ENCODE measurements at regions not wholly inside any gene's neighbourhood (a gene's known extent, or its start where the extent isn't known, plus 50 kb on each side); places are given as distances from the start of the nearest gene placed in this dataset.
"Not testable (repeated sequence)": the region's sequence is repeated elsewhere in the genome, so short reads cannot be mapped to it uniquely, and the experiment has no call there.

GRCh38 chr7:65453341-65454030 lies 79.8 kb downstream of the ZNF92 start:
- no peak for DNase-seq

- no peak for DNase-seq
Observed at GRCh38 chr7:65454469-65454868, 80.8 kb downstream of the ZNF92 start.

DNA sequence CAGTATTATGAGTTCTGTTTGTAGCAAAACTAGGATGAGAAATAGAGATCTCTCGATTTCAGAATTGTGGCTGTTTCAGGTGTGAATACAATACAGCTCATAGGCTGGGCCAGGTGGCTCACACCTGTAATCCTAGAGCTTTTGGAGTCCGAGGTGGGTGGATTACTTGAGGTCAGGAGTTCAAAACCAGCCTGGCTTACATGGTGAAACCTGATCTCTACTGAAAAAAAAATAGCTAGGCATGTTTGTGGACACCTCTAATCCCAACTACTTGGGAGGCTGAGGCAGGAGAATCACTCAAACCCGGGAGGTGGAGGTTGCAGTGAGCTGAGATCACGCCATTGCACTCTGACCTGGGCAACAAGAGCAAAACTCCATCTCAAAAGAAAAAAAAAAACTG lies 81.4 kb downstream of the ZNF92 start:
- DNase-seq, result not testable (repeated sequence)

GRCh38 chr7:65457705-65458104 lies 84.0 kb downstream of the ZNF92 start:
- DNase-seq, result no peak

- DNase-seq, result no peak
Observed at GRCh38 chr7:65459438-65459837, 85.8 kb downstream of the ZNF92 start.

- no peak for DNase-seq
Observed at GRCh38 chr7:65462148-65462716, 88.6 kb downstream of the ZNF92 start.

GRCh38 chr7:65463184-65463583 lies 89.5 kb downstream of the ZNF92 start:
- DNase-seq, result no peak

GRCh38 chr7:65469919-65470558 lies 96.4 kb downstream of the ZNF92 start:
- DNase-seq, result not testable (repeated sequence)

- no peak for DNase-seq
Observed at GRCh38 chr7:65471587-65471986, 97.9 kb downstream of the ZNF92 start.

DNA sequence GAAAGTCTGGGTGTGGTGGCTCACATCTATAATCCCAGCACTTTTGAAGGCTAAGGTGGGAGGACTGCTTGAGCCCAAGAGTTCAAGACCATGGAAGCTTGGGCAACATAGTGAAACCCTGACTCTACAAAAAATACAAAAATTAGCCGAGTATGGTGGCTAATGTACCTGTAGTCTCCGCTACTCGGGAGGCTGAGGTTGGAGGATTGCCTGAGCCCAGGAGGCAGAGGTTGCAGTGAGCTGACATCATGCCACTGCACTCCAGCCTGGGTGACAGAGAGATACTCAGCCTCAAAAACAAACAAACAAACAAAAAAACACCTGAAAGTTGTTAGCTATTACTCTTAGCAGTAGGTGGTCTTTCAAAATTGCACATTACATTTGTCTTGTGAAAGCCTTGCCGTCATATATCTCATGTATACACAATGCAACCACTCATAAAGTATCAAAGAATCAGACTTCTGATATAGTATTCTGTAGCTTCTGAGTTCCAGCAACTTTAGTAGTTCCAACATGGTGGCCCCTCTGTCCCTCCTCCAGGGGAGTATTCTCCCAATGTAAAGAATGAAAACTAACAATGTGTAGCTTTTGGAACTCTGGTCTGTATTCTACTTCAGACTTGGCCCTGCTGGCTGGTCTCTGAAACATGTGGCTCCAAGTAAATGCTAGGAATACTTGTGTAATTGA lies 101.5 kb downstream of the ZNF92 start:
- no peak for DNase-seq

DNA sequence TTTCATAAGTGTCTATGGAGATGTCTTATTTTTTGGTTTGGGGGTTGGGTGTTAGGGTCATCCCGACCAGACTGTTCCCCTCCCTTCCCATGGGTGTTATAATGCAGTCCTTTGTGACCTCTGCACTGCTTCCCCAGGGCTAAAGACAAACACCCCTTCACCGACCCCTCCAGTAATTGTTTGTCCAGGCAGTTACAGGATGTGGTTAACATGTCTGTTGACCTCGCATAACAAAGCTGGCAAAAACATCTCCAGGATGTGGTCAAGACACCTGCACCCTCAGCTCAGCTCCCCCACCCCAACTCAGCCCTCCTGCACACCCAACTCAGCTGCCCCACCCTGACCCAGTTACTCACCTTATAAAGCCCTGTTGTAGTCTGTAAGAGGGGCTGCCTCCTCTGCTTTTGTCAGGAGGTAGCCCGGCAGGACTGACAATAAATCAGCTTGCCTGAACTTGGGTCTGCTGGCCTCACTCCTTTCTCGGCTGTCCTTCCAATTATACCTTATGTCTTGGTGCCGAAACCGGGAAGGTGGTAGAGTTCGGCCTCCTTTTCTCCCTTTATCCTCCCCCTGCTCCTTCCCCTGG lies 102.2 kb downstream of the ZNF92 start:
- peak; percentile 55 to 76 for DNase-seq

DNA sequence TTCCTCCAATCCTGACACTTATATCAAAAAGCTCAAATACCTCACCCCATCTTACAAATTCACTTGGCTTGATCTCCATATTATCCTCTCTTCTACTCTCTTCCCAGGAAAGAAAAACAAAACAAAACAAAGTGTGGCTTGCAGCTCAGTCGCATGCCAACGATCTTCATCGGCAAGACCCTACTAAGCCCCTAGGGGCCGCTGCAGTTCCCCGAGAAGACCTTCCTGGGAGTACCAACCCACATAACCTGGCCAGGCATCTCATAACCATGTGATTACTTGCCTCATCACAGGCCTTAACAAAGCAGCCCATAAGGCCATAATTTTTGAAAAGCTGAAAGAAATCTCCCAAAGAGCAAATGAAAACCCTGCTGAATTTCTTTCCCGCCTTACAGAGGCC lies 103.7 kb downstream of the ZNF92 start:
- DNase-seq, result no peak

- no peak for DNase-seq
Observed at GRCh38 chr7:65489260-65489767, 115.7 kb downstream of the ZNF92 start.

GRCh38 chr7:65496697-65497096 lies 123.0 kb downstream of the ZNF92 start:
- DNase-seq, result not testable (repeated sequence)

GRCh38 chr7:65503434-65504152 lies 129.9 kb downstream of the ZNF92 start:
- no peak for DNase-seq

DNA sequence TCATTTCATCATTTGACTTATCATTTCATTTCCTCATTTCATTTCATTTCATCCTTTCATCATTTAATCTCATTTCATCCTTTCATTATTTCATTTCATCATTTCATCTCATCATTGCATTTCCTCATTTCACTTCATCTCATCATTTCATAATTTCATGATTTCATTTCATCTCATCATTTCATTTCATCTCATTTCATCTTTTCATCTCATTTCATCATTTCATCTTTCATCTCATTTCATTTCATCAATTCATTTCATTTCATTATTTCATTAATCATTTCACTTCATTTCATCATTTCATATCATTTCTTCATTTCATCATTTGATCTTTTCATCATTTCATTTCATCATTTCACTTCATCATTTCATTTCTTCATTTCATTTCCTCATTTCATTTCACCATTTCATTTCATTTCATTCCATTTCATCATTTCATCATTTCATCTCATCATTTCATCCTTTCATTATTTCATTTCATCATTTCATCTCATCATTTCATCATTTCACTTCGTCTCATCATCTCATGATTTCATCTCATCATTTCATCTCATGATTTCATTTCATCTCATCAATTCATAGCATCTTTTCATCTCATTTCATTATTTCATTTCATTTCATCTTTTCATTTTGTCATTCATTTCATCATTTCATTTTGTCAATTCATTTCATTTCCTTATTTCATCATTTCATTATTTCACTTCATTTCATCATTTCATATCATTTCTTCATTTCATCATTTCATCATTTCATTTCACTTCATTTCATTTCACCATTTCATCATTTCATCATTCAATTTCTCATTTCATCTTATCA lies 131.1 kb downstream of the ZNF92 start:
- not testable (repeated sequence) for DNase-seq

- not testable (repeated sequence) for DNase-seq
Observed at GRCh38 chr7:65505320-65505633, 131.6 kb downstream of the ZNF92 start.

- not testable (repeated sequence) for DNase-seq
Observed at GRCh38 chr7:65508581-65509367, 135.1 kb downstream of the ZNF92 start.

DNA sequence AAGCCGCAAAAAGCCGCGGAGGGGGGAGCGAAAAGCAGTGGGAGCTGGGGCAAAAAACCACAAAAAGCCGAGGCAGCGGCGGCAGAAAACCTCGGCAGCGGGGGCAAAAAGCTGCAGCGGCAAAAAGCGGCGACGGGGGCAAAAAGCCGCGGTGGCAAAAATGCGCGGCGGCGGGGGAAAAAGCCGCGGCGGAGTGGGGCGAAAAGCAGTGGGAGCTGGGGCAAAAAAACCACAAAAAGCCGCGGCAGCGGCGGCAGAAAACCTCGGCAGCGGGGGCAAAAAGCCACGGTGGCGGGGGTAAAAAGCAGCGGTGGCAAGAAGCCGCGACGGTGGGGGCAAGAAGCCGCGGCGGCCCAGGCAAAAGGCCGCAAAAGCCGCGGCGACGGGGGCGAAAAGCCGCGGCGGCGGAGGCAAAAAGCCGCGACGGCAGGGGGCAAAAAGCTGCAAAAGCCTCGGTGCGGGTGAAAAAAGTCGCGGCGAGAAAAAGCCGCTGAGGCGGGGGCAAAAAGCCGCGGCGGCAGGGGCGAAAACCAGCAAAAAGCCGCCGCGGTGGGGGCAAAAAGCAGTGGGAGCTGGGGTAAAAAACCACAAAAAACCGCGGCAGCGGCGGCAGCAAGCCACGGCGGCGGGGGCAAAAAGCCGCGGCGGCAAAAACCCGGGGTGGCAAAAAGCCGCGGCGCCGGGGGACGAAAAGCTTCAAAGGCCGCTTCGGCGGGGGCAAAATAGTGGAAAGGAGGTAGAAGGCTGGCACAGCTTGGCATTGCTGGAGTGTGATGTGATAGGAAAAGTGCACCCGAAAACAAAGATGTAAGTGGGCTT lies 135.9 kb downstream of the ZNF92 start:
- peak; percentile 2 to 14 for DNase-seq

GRCh38 chr7:65510187-65510538 lies 136.5 kb downstream of the ZNF92 start:
- DNase-seq, result not testable (repeated sequence)
